ENCODE measurements at regions not wholly inside any gene's neighbourhood (a gene's known extent, or its start where the extent isn't known, plus 50 kb on each side); places are given as distances from the start of the nearest gene placed in this dataset.

- H3K9me3 ChIP-seq (ENCODE audit: control insufficient read depth, low read depth, low read length): no peaks in the 10 kb centered on the region
- dilution Hi-C loops (cut with MboI; ENCODE audit: extremely low pct_ligation_motif_present, low sequenced_read_pairs): no loop called here
- DNase-seq (ENCODE audit: low read depth, low spot score) (no peak), FAIRE-seq (peak; percentile 9)
- H3K27ac ChIP-seq (ENCODE audit: control insufficient read depth, insufficient read depth, low read length): no peak overlapping the region
- H3K9ac ChIP-seq (ENCODE audit: control insufficient read depth, extremely low read depth, insufficient read depth, low read length): no peak overlapping the region
- H3K79me2 ChIP-seq (ENCODE audit: control insufficient read depth, insufficient read depth, low read length): no peaks in the 10 kb centered on the region
- H3K27me3 ChIP-seq (ENCODE audit: control insufficient read depth, extremely low read depth, insufficient read depth, low read length): no peaks in the 10 kb centered on the region
- H4K20me1 ChIP-seq (ENCODE audit: control insufficient read depth, extremely low read depth, insufficient read depth, low read length): no peaks in the 10 kb centered on the region
- no peak overlapping the region for H3K4me2 ChIP-seq (ENCODE audit: control insufficient read depth, extremely low read depth, insufficient read depth, low read depth, low read length)
- no peak overlapping the region for H2AFZ ChIP-seq (ENCODE audit: control insufficient read depth, low read length)
- no peak overlapping the region for H3K4me3 ChIP-seq (ENCODE audit: control insufficient read depth in 2 of 3, extremely low read depth in 1 of 3, insufficient read depth in 2 of 3, low read depth in 1 of 3, low read length in 3 of 3)
- H3K36me3 ChIP-seq (ENCODE audit: control insufficient read depth in 2 of 2, extremely low read depth in 1 of 2, insufficient read depth in 2 of 2, low read length in 2 of 2): no peaks in the 10 kb centered on the region
- TF ChIP-seq CTCF (optimal IDR thresholded peaks at IDR 0.05 in 1 of 3, IDR thresholded peaks at IDR 0.05 in 1 of 3, conservative IDR thresholded peaks at IDR 0.05 in 1 of 3; ENCODE audit: extremely low read depth in 1 of 3, insufficient read depth in 2 of 3, low read length in 3 of 3): no peak
- TF ChIP-seq EZH2 (IDR thresholded peaks at IDR 0.05; ENCODE audit: low read length): no peak
- no peaks in the 10 kb centered on the region for H3K9me1 ChIP-seq (ENCODE audit: control insufficient read depth, extremely low read depth, insufficient read depth, low read length)
- no peaks in the 10 kb centered on the region for H3K4me1 ChIP-seq (ENCODE audit: control insufficient read depth, extremely low read depth, insufficient read depth, low read length)
These were observed 114.7 kb upstream of the AHR start for GRCh38 chr7:17183630-17184328.

- H3K27me3 ChIP-seq (ENCODE audit: control insufficient read depth, extremely low read depth, insufficient read depth, low read length): no peaks in the 10 kb centered on the region
- no peak overlapping the region for H2AFZ ChIP-seq (ENCODE audit: control insufficient read depth, low read length)
- DNase-seq (ENCODE audit: low read depth, low spot score) (no peak), FAIRE-seq (no peak)
- no peaks in the 10 kb centered on the region for H3K36me3 ChIP-seq (ENCODE audit: control insufficient read depth in 2 of 2, extremely low read depth in 1 of 2, insufficient read depth in 2 of 2, low read length in 2 of 2)
- no peak overlapping the region for H3K27ac ChIP-seq (ENCODE audit: control insufficient read depth, insufficient read depth, low read length)
- H3K79me2 ChIP-seq (ENCODE audit: control insufficient read depth, insufficient read depth, low read length): no peaks in the 10 kb centered on the region
- no peaks in the 10 kb centered on the region for H3K4me1 ChIP-seq (ENCODE audit: control insufficient read depth, extremely low read depth, insufficient read depth, low read length)
- H3K4me3 ChIP-seq (ENCODE audit: control insufficient read depth in 2 of 3, extremely low read depth in 1 of 3, insufficient read depth in 2 of 3, low read depth in 1 of 3, low read length in 3 of 3): no peak overlapping the region
- no peak overlapping the region for H3K4me2 ChIP-seq (ENCODE audit: control insufficient read depth, extremely low read depth, insufficient read depth, low read depth, low read length)
- dilution Hi-C loops (cut with MboI; ENCODE audit: extremely low pct_ligation_motif_present, low sequenced_read_pairs): no loop called here
- H3K9ac ChIP-seq (ENCODE audit: control insufficient read depth, extremely low read depth, insufficient read depth, low read length): no peak overlapping the region
- no peaks in the 10 kb centered on the region for H3K9me1 ChIP-seq (ENCODE audit: control insufficient read depth, extremely low read depth, insufficient read depth, low read length)
- TF ChIP-seq EZH2 (IDR thresholded peaks at IDR 0.05; ENCODE audit: low read length): no peak
- TF ChIP-seq CTCF (optimal IDR thresholded peaks at IDR 0.05 in 1 of 3, IDR thresholded peaks at IDR 0.05 in 1 of 3, conservative IDR thresholded peaks at IDR 0.05 in 1 of 3; ENCODE audit: extremely low read depth in 1 of 3, insufficient read depth in 2 of 3, low read length in 3 of 3): no peak
- H4K20me1 ChIP-seq (ENCODE audit: control insufficient read depth, extremely low read depth, insufficient read depth, low read length): no peaks in the 10 kb centered on the region
- H3K9me3 ChIP-seq (ENCODE audit: control insufficient read depth, low read depth, low read length): no peaks in the 10 kb centered on the region
These were observed 113.4 kb upstream of the AHR start for GRCh38 chr7:17184805-17185689.

Data from keratinocyte (primary cell).